CD14-positive monocyte (primary cell): ENCODE measurements at regions not wholly inside any gene's neighbourhood (a gene's known extent, or its start where the extent isn't known, plus 50 kb on each side); places are given as distances from the start of the nearest gene placed in this dataset.

Experiments used
- DNase-seq, 3 donors: peaks; one replicate each; pipeline ENCODE4 v3.0.0-alpha.2; 2011 to 2022
- H2AFZ ChIP-seq: 2 replicates; pipeline ENCODE4 v1.6.0; 2012; ENCODE audit warnings: mild to moderate bottlenecking, low read depth, low read length, inconsistent platforms; ENCODE audit not compliant: insufficient read depth, poor library complexity, severe bottlenecking
- H3K27ac ChIP-seq, 2 donors: 1 replicate in 1 of 2; 2 replicates in 1 of 2; pipeline ENCODE4 v1.5.1; 2012 to 2013; ENCODE audit warnings: low read length in 2 of 2, control low read depth in 1 of 2, inconsistent platforms in 1 of 2, low read depth in 1 of 2, mild to moderate bottlenecking in 1 of 2
- H3K27me3 ChIP-seq, 2 donors: one replicate each; pipeline versions ENCODE4 v1.6.0 to v1.6.1; 2011 to 2013; ENCODE audit warnings: low read length in 2 of 2; ENCODE audit not compliant: control insufficient read depth in 2 of 2, insufficient read depth in 2 of 2
- H3K36me3 ChIP-seq, 2 donors: replicated peaks in 1 of 2; 1 replicate in 1 of 2; 2 replicates in 1 of 2; pipeline versions ENCODE4 v1.5.1 to v1.6.1; 2012 to 2013; ENCODE audit warnings: low read length in 2 of 2, control low read depth in 1 of 2, inconsistent platforms in 1 of 2, mild to moderate bottlenecking in 1 of 2; ENCODE audit not compliant: insufficient read depth in 2 of 2, control insufficient read depth in 1 of 2
- H3K4me1 ChIP-seq, 2 donors: 1 replicate in 1 of 2; 2 replicates in 1 of 2; pipeline versions ENCODE4 v1.5.1 to v1.6.1; 2012 to 2013; ENCODE audit warnings: low read length in 2 of 2, control low read depth in 1 of 2, inconsistent platforms in 1 of 2, mild to moderate bottlenecking in 1 of 2, moderate library complexity in 1 of 2; ENCODE audit not compliant: insufficient read depth in 2 of 2, control insufficient read depth in 1 of 2
- H3K4me2 ChIP-seq: replicated peaks from 2 replicates; pipeline ENCODE3; 2012; ENCODE audit warnings: low read length, moderate library complexity, mild to moderate bottlenecking; ENCODE audit not compliant: poor library complexity, severe bottlenecking; ENCODE audit errors: extremely low read depth
- H3K4me3 ChIP-seq, 3 experiments: fragments of 200-600 bp in 1 of 3; sonication (generic) in 1 of 3; replicated peaks in 1 of 3; 1 replicate in 2 of 3; 2 replicates in 1 of 3; pipeline ENCODE4 v1.5.1; 2011 to 2013; ENCODE audit warnings: low read length in 3 of 3, mild to moderate bottlenecking in 3 of 3, control low read depth in 2 of 3, low read depth in 2 of 3, inconsistent platforms in 1 of 3, moderate library complexity in 1 of 3
- H3K79me2 ChIP-seq: 2 replicates; pipeline ENCODE4 v1.6.0; 2012; ENCODE audit warnings: mild to moderate bottlenecking, control low read depth, inconsistent platforms, low read length, moderate library complexity; ENCODE audit not compliant: insufficient read depth
- H3K9ac ChIP-seq: 2 replicates; pipeline ENCODE4 v1.6.0; 2017; ENCODE audit warnings: low read length, mild to moderate bottlenecking; ENCODE audit not compliant: insufficient read depth, poor library complexity, severe bottlenecking
- H3K9me3 ChIP-seq, 2 donors: replicated peaks in 1 of 2; 1 replicate in 1 of 2; 2 replicates in 1 of 2; pipeline versions ENCODE4 v1.5.1 to v1.6.1; 2012 to 2013; ENCODE audit warnings: low read length in 2 of 2, control low read depth in 1 of 2; ENCODE audit not compliant: control insufficient read depth in 1 of 2, insufficient read depth in 1 of 2
- H4K20me1 ChIP-seq: 2 replicates; pipeline ENCODE4 v1.6.0; 2012; ENCODE audit warnings: mild to moderate bottlenecking, low read length, control low read depth, moderate library complexity; ENCODE audit not compliant: insufficient read depth
- H3K27ac Mint-ChIP-seq, 7 donors: one replicate each; pipeline ENCODE4 v1.8.0; 2020; ENCODE audit warnings: mild to moderate bottlenecking in 7 of 7, mixed read lengths in 7 of 7, moderate library complexity in 6 of 7, inconsistent platforms in 2 of 7
- H3K27me3 Mint-ChIP-seq, 3 donors: one replicate each; pipeline ENCODE4 v1.8.0; 2021 to 2022; ENCODE audit warnings: low read depth in 3 of 3, mild to moderate bottlenecking in 3 of 3, mixed read lengths in 3 of 3, moderate library complexity in 3 of 3, inconsistent platforms in 1 of 3
- H3K36me3 Mint-ChIP-seq, 2 donors: one replicate each; pipeline ENCODE4 v1.8.0; 2020; ENCODE audit warnings: mixed read lengths in 2 of 2, inconsistent platforms in 1 of 2, mild to moderate bottlenecking in 1 of 2
- H3K4me1 Mint-ChIP-seq: one replicate; pipeline ENCODE4 v1.8.0; 2020; ENCODE audit warnings: mild to moderate bottlenecking, mixed read lengths
- H3K4me3 Mint-ChIP-seq, 2 donors: one replicate each; pipeline ENCODE4 v1.8.0; 2020; ENCODE audit warnings: mild to moderate bottlenecking in 2 of 2, mixed read lengths in 2 of 2, moderate library complexity in 1 of 2
- H3K9me3 Mint-ChIP-seq, 7 donors: one replicate each; pipeline ENCODE4 v1.8.0; 2020 to 2022; ENCODE audit warnings: mixed read lengths in 7 of 7, mild to moderate bottlenecking in 6 of 7, moderate library complexity in 6 of 7, inconsistent platforms in 2 of 7
- intact Hi-C, 2 donors: fragments of 100-400 bp; cut with micrococcal nuclease; formaldehyde crosslinking; loops; one replicate each; pipeline versions ENCODE4 v1.15.0 to v1.15.1; 2023
- TF ChIP-seq, protein P1 (sequence below): fragments of 200-600 bp; IDR thresholded peaks from one replicate; pipeline ENCODE4 v1.8.0; 2022; ENCODE audit warnings: antibody characterized with exemption, mild to moderate bottlenecking

DNA sequence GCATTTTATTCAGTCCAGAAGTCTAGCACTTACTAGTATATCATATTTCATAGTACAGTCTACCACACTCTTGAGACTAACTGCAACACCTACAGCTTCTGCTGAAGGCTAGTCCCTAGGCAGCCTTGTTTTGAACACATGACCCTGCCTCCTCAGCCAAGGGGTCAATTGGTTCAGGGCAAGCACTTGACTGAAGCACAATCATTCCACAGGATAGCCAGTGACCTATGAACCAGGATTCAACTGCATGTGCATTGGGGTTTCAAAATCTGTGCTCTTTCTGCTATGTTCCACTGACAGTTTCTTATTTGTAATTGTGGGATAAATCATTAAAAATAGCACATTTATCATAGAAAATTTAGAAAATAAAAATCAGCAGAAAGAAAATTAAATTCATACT, 186.8 kb downstream of the TMEM161B start:
- no peak overlapping the region for H3K4me3 ChIP-seq
- no peaks in the 10 kb centered on the region for H3K4me1 ChIP-seq
- no peak overlapping the region for H3K9ac ChIP-seq
- DNase-seq = no peak
- intact Hi-C loops = no loop called here
- H3K27me3 ChIP-seq = no peaks in the 10 kb centered on the region
- no peak overlapping the region for H3K27ac Mint-ChIP-seq
- no peaks in the 10 kb centered on the region for H3K4me1 Mint-ChIP-seq
- TF ChIP-seq, protein P1, sequence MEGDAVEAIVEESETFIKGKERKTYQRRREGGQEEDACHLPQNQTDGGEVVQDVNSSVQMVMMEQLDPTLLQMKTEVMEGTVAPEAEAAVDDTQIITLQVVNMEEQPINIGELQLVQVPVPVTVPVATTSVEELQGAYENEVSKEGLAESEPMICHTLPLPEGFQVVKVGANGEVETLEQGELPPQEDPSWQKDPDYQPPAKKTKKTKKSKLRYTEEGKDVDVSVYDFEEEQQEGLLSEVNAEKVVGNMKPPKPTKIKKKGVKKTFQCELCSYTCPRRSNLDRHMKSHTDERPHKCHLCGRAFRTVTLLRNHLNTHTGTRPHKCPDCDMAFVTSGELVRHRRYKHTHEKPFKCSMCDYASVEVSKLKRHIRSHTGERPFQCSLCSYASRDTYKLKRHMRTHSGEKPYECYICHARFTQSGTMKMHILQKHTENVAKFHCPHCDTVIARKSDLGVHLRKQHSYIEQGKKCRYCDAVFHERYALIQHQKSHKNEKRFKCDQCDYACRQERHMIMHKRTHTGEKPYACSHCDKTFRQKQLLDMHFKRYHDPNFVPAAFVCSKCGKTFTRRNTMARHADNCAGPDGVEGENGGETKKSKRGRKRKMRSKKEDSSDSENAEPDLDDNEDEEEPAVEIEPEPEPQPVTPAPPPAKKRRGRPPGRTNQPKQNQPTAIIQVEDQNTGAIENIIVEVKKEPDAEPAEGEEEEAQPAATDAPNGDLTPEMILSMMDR = no peak
- H3K79me2 ChIP-seq = no peaks in the 10 kb centered on the region
- H3K27ac ChIP-seq = no peak overlapping the region
- no peak overlapping the region for H3K4me3 Mint-ChIP-seq
- no peaks in the 10 kb centered on the region for H3K36me3 Mint-ChIP-seq
- peaks cover 0 to 3% (median 0%) of the 10 kb centered on the region in 3 donors for H3K27me3 Mint-ChIP-seq
- H2AFZ ChIP-seq = no peak overlapping the region
- peaks cover 0 to 7% (median 1%) of the 10 kb centered on the region in 7 donors for H3K9me3 Mint-ChIP-seq
- no peaks in the 10 kb centered on the region for H4K20me1 ChIP-seq
- H3K36me3 ChIP-seq = no peaks in the 10 kb centered on the region
- no peak overlapping the region for H3K4me2 ChIP-seq
- no peaks in the 10 kb centered on the region for H3K9me3 ChIP-seq

DNA sequence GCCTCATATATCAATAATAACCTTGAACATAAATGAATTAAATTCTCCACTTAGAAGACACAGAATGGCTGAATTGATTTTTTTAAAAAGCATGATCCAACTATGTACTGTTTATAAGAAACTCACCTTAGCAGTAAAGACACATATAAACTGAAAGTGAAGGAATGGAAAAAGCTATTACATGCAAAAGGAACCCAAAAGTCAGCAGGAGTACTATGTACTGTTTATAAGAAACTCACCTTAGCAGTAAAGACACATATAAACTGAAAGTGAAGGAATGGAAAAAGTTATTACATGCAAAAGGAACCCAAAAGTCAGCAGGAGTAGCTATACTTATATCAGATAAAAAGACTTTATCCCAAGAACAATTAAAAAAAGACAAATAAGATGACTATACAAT, 204.8 kb downstream of the TMEM161B start:
- H3K27me3 Mint-ChIP-seq = peaks cover 0 to 1% (median 0%) of the 10 kb centered on the region in 3 donors
- Histone ChIP-seq H3K79me2 (no peaks in the 10 kb centered on the region), H4K20me1 (no peaks in the 10 kb centered on the region), H3K36me3 (no peaks in the 10 kb centered on the region), H3K27me3 (no peaks in the 10 kb centered on the region), H3K9ac (no peak overlapping the region), H2AFZ (no peak overlapping the region), H3K4me3 (no peak overlapping the region), H3K4me2 (no peak overlapping the region), H3K4me1 (no peaks in the 10 kb centered on the region), H3K9me3 (peaks cover 16 to 18% of the 10 kb centered on the region in 2 donors), H3K27ac (no peak overlapping the region)
- no peak overlapping the region for H3K4me3 Mint-ChIP-seq
- H3K36me3 Mint-ChIP-seq = no peaks in the 10 kb centered on the region
- H3K9me3 Mint-ChIP-seq = peaks cover 2 to 20% (median 15%) of the 10 kb centered on the region in 7 donors
- DNase-seq = no peak
- H3K4me1 Mint-ChIP-seq = no peaks in the 10 kb centered on the region
- TF ChIP-seq, protein P1 = no peak
- intact Hi-C loops = no loop called here
- H3K27ac Mint-ChIP-seq = no peak overlapping the region
